ENCODE measurements at regions not wholly inside any gene's neighbourhood (a gene's known extent, or its start where the extent isn't known, plus 50 kb on each side); places are given as distances from the start of the nearest gene placed in this dataset.

DNA sequence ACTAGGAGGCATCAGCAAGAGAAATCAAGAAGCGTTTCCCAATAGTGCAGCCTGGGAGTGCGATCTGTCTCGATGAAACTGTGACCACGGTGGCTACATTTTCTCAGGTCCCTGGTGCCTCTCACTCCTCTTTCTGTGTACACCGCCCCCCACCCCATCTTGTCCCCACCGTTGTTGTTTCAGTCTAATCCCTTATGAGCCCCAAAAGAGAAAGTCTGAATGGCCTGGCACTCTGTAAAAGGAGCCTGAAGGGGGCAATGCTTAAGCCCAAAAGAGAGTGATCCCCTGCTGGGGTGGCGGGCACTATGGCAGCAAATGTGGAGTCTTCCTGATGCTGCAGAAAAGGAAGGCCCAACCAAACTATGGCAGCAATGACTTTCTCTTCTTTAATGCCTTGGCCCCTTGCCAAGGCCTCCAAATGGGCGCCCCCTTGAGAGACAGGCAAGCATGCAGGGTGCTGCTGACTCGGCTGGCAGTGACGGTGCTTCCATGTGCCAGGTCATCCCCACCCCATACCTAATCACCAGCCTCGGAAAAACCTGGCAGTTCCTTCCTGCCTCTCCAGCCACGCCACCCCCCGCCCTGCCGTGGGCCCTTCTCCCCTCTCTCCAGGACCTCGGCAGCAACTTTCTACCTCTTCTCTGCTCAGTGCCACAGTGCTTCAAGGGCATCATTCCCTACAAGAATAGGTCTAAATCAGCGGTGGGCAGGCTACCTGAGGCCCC lies 123.0 kb downstream of the CYP26B1 start:
- BruUV-seq (replicated peaks) = no TSS peak
- Histone ChIP-seq H3K27me3 (replicated peaks in 1 of 2; ENCODE audit: control insufficient read depth in 2 of 2, insufficient read depth in 2 of 2, low read length in 1 of 2) (no peaks in the 10 kb centered on the region; a peak in 1 of 4 replicates), H3K36me3 (ENCODE audit: control insufficient read depth in 2 of 2, insufficient read depth in 2 of 2, low read length in 1 of 2) (no peaks in the 10 kb centered on the region), H3K79me2 (ENCODE audit: control insufficient read depth, insufficient read depth, low read length) (no peaks in the 10 kb centered on the region), H3K9ac (ENCODE audit: control insufficient read depth, insufficient read depth, low read length) (no peak overlapping the region), H3K4me1 (ENCODE audit: control insufficient read depth, insufficient read depth, low read length) (no peaks in the 10 kb centered on the region), H4K20me1 (ENCODE audit: control insufficient read depth, insufficient read depth) (no peaks in the 10 kb centered on the region), H2AFZ (ENCODE audit: control insufficient read depth, low read depth, low read length) (no peak overlapping the region), H3K4me2 (ENCODE audit: control insufficient read depth, insufficient read depth) (no peak overlapping the region), H3K9me3 (replicated peaks; ENCODE audit: control insufficient read depth, insufficient read depth, low read length) (no peaks in the 10 kb centered on the region), H3K27ac (ENCODE audit: control insufficient read depth, insufficient read depth) (no peak overlapping the region), H3K4me3 (no peak overlapping the region)
- CTCF ChIA-PET = no interaction called here
- no peak for ATAC-seq
- SMC1A ChIA-PET (ENCODE audit: uncharacterized antibody, unreplicated experiment) = no interaction called here
- no peak for TF ChIP-seq BACH1 (IDR thresholded peaks at IDR 0.05; ENCODE audit: borderline replicate concordance)
- TF ChIP-seq NFIC (IDR thresholded peaks at IDR 0.05; ENCODE audit: low read depth, low read length) = no peak
- no peak for TF ChIP-seq EED (IDR thresholded peaks at IDR 0.05; ENCODE audit: low read depth)
- in situ Hi-C loops (cut with MboI) = no loop called here
- RAD21 ChIA-PET (ENCODE audit: unreplicated experiment) = no interaction called here
- WGBS (ENCODE audit: insufficient coverage, insufficient replicate concordance, low lambda C conversion rate, missing lambda C conversion rate) = 29% methylated on average over 16 of the region's 16 CpGs
- intact Hi-C loops (cut with micrococcal nuclease; ENCODE audit: unreplicated experiment) = no loop called here
- POLR2A ChIA-PET = no interaction called here
- FAIRE-seq = no peak
- no peak for DNase-seq (ENCODE audit: low read depth, low spot score)

DNA sequence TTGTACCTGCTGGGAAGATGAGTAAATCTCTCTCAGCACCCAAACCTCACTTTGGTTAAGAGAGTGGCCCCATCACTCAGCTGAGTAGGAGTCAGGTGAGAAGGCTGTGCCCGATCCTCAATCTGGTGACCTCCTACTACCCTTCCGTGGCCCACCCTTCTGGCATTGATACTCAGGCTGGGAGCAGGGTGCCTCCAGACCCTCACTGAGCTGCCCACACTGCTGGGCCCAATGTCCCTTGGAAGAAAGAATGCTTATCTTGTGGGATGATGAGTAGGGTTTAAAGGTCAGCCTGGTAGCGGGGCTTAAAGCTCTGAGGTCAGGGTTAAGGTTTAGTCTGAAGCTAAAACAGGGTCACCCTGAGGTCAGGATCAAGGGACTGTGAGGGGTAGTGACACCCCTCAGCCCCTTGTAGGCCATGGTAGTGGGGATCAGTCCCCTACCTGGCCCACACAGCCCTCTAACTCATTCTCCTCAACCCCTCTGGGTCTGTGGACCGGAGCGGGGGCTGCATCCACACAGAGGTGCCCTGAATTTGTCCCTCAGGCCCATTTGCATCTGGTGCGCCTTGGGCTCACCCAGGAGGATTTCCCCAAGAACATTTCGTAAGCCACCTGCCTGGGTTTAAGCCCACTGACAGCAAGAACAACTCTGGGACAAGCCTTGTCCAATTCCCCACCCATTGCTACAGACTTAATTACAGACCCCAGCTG lies 123.8 kb downstream of the CYP26B1 start:
- no peaks in the 10 kb centered on the region for H3K36me3 ChIP-seq (ENCODE audit: control insufficient read depth in 2 of 2, insufficient read depth in 2 of 2, low read length in 1 of 2)
- no peaks in the 10 kb centered on the region for H3K9me3 ChIP-seq (replicated peaks; ENCODE audit: control insufficient read depth, insufficient read depth, low read length)
- H4K20me1 ChIP-seq (ENCODE audit: control insufficient read depth, insufficient read depth) = no peaks in the 10 kb centered on the region
- ChIA-PET POLR2A (no interaction called here), RAD21 (ENCODE audit: unreplicated experiment) (no interaction called here), SMC1A (ENCODE audit: uncharacterized antibody, unreplicated experiment) (no interaction called here), CTCF (no interaction called here)
- no peaks in the 10 kb centered on the region for H3K4me1 ChIP-seq (ENCODE audit: control insufficient read depth, insufficient read depth, low read length)
- FAIRE-seq = no peak
- no peaks in the 10 kb centered on the region for H3K79me2 ChIP-seq (ENCODE audit: control insufficient read depth, insufficient read depth, low read length)
- in situ Hi-C loops (cut with MboI) (no loop called here), intact Hi-C loops (cut with micrococcal nuclease; ENCODE audit: unreplicated experiment) (no loop called here)
- 35% methylated on average over 7 of the region's 7 CpGs for WGBS (ENCODE audit: insufficient coverage, insufficient replicate concordance, low lambda C conversion rate, missing lambda C conversion rate)
- H2AFZ ChIP-seq (ENCODE audit: control insufficient read depth, low read depth, low read length) = no peak overlapping the region
- no peak overlapping the region for H3K9ac ChIP-seq (ENCODE audit: control insufficient read depth, insufficient read depth, low read length)
- no peak for ATAC-seq
- no peak overlapping the region for H3K4me3 ChIP-seq
- no peak overlapping the region for H3K4me2 ChIP-seq (ENCODE audit: control insufficient read depth, insufficient read depth)
- no peak for DNase-seq (ENCODE audit: low read depth, low spot score)
- no TSS peak for BruUV-seq (replicated peaks)
- H3K27ac ChIP-seq (ENCODE audit: control insufficient read depth, insufficient read depth) = no peak overlapping the region
- no peaks in the 10 kb centered on the region; a peak in 1 of 4 replicates for H3K27me3 ChIP-seq (replicated peaks in 1 of 2; ENCODE audit: control insufficient read depth in 2 of 2, insufficient read depth in 2 of 2, low read length in 1 of 2)
- no peak for TF ChIP-seq JUND (IDR thresholded peaks at IDR 0.05; ENCODE audit: low read depth, low read length)
- TF ChIP-seq JUNB (IDR thresholded peaks at IDR 0.05) = no peak
- TF ChIP-seq, protein P1, sequence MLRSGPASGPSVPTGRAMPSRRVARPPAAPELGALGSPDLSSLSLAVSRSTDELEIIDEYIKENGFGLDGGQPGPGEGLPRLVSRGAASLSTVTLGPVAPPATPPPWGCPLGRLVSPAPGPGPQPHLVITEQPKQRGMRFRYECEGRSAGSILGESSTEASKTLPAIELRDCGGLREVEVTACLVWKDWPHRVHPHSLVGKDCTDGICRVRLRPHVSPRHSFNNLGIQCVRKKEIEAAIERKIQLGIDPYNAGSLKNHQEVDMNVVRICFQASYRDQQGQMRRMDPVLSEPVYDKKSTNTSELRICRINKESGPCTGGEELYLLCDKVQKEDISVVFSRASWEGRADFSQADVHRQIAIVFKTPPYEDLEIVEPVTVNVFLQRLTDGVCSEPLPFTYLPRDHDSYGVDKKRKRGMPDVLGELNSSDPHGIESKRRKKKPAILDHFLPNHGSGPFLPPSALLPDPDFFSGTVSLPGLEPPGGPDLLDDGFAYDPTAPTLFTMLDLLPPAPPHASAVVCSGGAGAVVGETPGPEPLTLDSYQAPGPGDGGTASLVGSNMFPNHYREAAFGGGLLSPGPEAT (IDR thresholded peaks at IDR 0.05; ENCODE audit: low read depth) = no peak
- no peak for TF ChIP-seq MXI1 (IDR thresholded peaks at IDR 0.05; ENCODE audit: low read depth, low read length)
- no peak for TF ChIP-seq IRF4 (IDR thresholded peaks at IDR 0.05; ENCODE audit: low read depth, low read length)
- TF ChIP-seq ASH2L (IDR thresholded peaks at IDR 0.05; ENCODE audit: borderline replicate concordance, low read depth) = no peak
- TF ChIP-seq CHD2 (IDR thresholded peaks at IDR 0.05; ENCODE audit: borderline replicate concordance, low read depth, low read length) = no peak
- no peak for TF ChIP-seq CHD1 (IDR thresholded peaks at IDR 0.05; ENCODE audit: low read depth, low read length)
- no peak for TF ChIP-seq LARP7 (IDR thresholded peaks at IDR 0.05)
- TF ChIP-seq RUNX3 (IDR thresholded peaks at IDR 0.05; ENCODE audit: low read length) = no peak
- TF ChIP-seq HDAC6 (IDR thresholded peaks at IDR 0.05; ENCODE audit: unreplicated experiment) = no peak
- no peak for TF ChIP-seq ZNF384 (IDR thresholded peaks at IDR 0.05; ENCODE audit: borderline replicate concordance, low read depth, low read length)
- no peak for TF ChIP-seq ATF7 (IDR thresholded peaks at IDR 0.05; ENCODE audit: low read depth)
- TF ChIP-seq WRNIP1 (IDR thresholded peaks at IDR 0.05; ENCODE audit: borderline replicate concordance, low read depth, low read length) = no peak
- no peak for TF ChIP-seq POLR2A (IDR thresholded peaks at IDR 0.05; ENCODE audit: low read depth, low read length)
- no peak for TF ChIP-seq ZNF622 (IDR thresholded peaks at IDR 0.05)
- no peak for TF ChIP-seq BRCA1 (IDR thresholded peaks at IDR 0.05; ENCODE audit: low read depth, low read length)

Data from GM12878 (cell line).